Activated CD4-positive, alpha-beta T cell treated with anti-CD3 and anti-CD28 coated beads, Interleukin-2, amount 10 ng/mL, durations not matched to agents 7 days and 5 days (primary cell): ENCODE measurements at regions not wholly inside any gene's neighbourhood (a gene's known extent, or its start where the extent isn't known, plus 50 kb on each side); places are given as distances from the start of the nearest gene placed in this dataset.
A peak's percentile ranks its signal among the peaks of the same experiment; 100 is the strongest.

Experiments used
- CTCF ChIA-PET: fragments of 350-600 bp; sonication (Branson Sonifier 250); formaldehyde crosslinking; loops from one replicate; lab custom pipeline; 2021; ENCODE audit warnings: antibody characterized with exemption; lab: Charles Lee
- POLR2A ChIA-PET: fragments of 350-600 bp; sonication (Branson Sonifier 250); formaldehyde crosslinking; loops from one replicate; lab custom pipeline; 2021; ENCODE audit warnings: antibody characterized with exemption; lab: Charles Lee
- DNase-seq: peaks from one replicate; pipeline ENCODE4 v3.0.0-alpha.2; 2020
- H3K27ac Mint-ChIP-seq: one replicate; pipeline ENCODE4 v1.8.0; 2021; ENCODE audit warnings: mild to moderate bottlenecking, moderate library complexity, mixed read lengths
- H3K27me3 Mint-ChIP-seq: one replicate; pipeline ENCODE4 v1.8.0; 2021; ENCODE audit warnings: mixed read lengths
- H3K36me3 Mint-ChIP-seq: one replicate; pipeline ENCODE4 v1.8.0; 2021; ENCODE audit warnings: low read depth, mixed read lengths
- H3K4me1 Mint-ChIP-seq: one replicate; pipeline ENCODE4 v1.8.0; 2021; ENCODE audit warnings: mixed read lengths
- H3K4me3 Mint-ChIP-seq: one replicate; pipeline ENCODE4 v1.8.0; 2021; ENCODE audit warnings: mild to moderate bottlenecking, moderate library complexity, mixed read lengths
- H3K9me3 Mint-ChIP-seq: one replicate; pipeline ENCODE4 v1.8.0; 2021; ENCODE audit warnings: mixed read lengths

DNA sequence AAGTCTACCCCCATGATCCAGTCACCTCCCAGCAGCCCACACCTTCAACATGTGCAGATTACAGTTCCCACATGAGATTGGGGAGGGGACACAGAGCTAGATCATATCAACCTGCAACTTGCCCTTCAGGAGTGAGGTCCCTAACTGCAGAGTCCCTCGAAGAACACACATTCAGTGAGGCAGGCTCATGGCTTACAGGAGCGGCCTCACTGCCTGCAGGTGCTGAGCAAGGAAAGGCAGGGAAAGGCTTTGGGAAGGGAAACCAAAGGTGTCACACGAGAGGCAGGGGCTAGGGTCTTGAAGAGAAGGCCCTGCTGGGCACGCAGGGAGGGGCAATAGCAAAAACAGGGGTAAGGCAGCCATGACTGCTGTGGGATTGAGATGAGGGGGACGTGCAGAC, 182.4 kb upstream of the CHRNA7 start:
- H3K9me3 Mint-ChIP-seq: no peaks in the 10 kb centered on the region
- no peak overlapping the region for H3K27ac Mint-ChIP-seq
- H3K4me3 Mint-ChIP-seq: no peak overlapping the region
- CTCF ChIA-PET: no interaction called here
- H3K27me3 Mint-ChIP-seq: no peaks in the 10 kb centered on the region
- no peaks in the 10 kb centered on the region for H3K36me3 Mint-ChIP-seq
- DNase-seq: no peak
- POLR2A ChIA-PET: no interaction called here
- H3K4me1 Mint-ChIP-seq: no peaks in the 10 kb centered on the region

DNA sequence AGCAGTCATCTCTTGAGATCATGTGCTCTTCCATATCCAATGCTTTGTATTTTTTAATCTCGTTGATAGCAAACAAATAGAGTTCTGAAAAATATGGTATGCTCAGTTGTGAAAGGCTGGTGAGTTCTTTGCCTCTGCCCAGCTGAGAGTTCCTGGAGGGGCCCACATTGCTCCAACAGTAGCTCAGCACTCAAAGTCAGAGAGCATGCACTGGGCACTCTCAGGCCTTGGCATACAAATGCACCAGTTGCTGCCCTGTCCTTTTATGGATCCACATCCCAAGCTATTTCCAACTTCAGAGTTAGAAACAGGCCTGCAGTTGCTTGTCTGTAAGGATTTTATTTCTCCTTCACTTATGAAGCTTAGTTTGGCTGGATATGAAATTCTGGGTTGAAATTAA, 181.7 kb upstream of the CHRNA7 start:
- Mint-ChIP-seq H3K4me1 (no peaks in the 10 kb centered on the region), H3K27ac (no peak overlapping the region), H3K36me3 (no peaks in the 10 kb centered on the region), H3K27me3 (no peaks in the 10 kb centered on the region), H3K4me3 (no peak overlapping the region), H3K9me3 (no peaks in the 10 kb centered on the region)
- CTCF ChIA-PET: no interaction called here
- POLR2A ChIA-PET: no interaction called here
- DNase-seq: no peak

GRCh38 chr15:31852933-31853799, 177.1 kb upstream of the CHRNA7 start:
- H3K27ac Mint-ChIP-seq: peak overlapping the region; percentile 6
- ChIA-PET CTCF (no interaction called here), POLR2A (no interaction called here)
- no peak overlapping the region for H3K4me3 Mint-ChIP-seq
- H3K9me3 Mint-ChIP-seq: no peaks in the 10 kb centered on the region
- H3K27me3 Mint-ChIP-seq: peaks cover 10% of the 10 kb centered on the region
- no peaks in the 10 kb centered on the region for H3K4me1 Mint-ChIP-seq
- no peaks in the 10 kb centered on the region for H3K36me3 Mint-ChIP-seq
- DNase-seq: no peak

GRCh38 chr15:31856581-31856980, 173.7 kb upstream of the CHRNA7 start:
- POLR2A ChIA-PET: no interaction called here
- Mint-ChIP-seq H3K4me3 (no peak overlapping the region), H3K36me3 (no peaks in the 10 kb centered on the region), H3K27ac (no peak overlapping the region), H3K27me3 (peaks cover 10% of the 10 kb centered on the region), H3K4me1 (no peaks in the 10 kb centered on the region), H3K9me3 (no peaks in the 10 kb centered on the region)
- no peak for DNase-seq
- CTCF ChIA-PET: no interaction called here

GRCh38 chr15:31857194-31857593, 173.1 kb upstream of the CHRNA7 start:
- Mint-ChIP-seq H3K27ac (no peak overlapping the region), H3K27me3 (peaks cover 10% of the 10 kb centered on the region), H3K4me3 (no peak overlapping the region), H3K36me3 (no peaks in the 10 kb centered on the region), H3K9me3 (no peaks in the 10 kb centered on the region), H3K4me1 (no peaks in the 10 kb centered on the region)
- no peak for DNase-seq
- POLR2A ChIA-PET: no interaction called here
- CTCF ChIA-PET: no interaction called here

GRCh38 chr15:31858026-31858425, 172.3 kb upstream of the CHRNA7 start:
- Mint-ChIP-seq H3K9me3 (no peaks in the 10 kb centered on the region), H3K4me3 (no peak overlapping the region), H3K4me1 (no peaks in the 10 kb centered on the region), H3K27ac (no peak overlapping the region), H3K36me3 (no peaks in the 10 kb centered on the region), H3K27me3 (peaks cover 10% of the 10 kb centered on the region)
- CTCF ChIA-PET: no interaction called here
- no peak for DNase-seq
- POLR2A ChIA-PET: no interaction called here

- Mint-ChIP-seq H3K4me1 (peaks cover 11% of the 10 kb centered on the region), H3K27me3 (peaks cover 33% of the 10 kb centered on the region), H3K9me3 (no peaks in the 10 kb centered on the region), H3K27ac (no peak overlapping the region), H3K36me3 (no peaks in the 10 kb centered on the region), H3K4me3 (no peak overlapping the region)
- POLR2A ChIA-PET: no interaction called here
- DNase-seq: no peak
- CTCF ChIA-PET: no interaction called here
These were observed 164.1 kb upstream of the CHRNA7 start for GRCh38 chr15:31866248-31866647.

DNA sequence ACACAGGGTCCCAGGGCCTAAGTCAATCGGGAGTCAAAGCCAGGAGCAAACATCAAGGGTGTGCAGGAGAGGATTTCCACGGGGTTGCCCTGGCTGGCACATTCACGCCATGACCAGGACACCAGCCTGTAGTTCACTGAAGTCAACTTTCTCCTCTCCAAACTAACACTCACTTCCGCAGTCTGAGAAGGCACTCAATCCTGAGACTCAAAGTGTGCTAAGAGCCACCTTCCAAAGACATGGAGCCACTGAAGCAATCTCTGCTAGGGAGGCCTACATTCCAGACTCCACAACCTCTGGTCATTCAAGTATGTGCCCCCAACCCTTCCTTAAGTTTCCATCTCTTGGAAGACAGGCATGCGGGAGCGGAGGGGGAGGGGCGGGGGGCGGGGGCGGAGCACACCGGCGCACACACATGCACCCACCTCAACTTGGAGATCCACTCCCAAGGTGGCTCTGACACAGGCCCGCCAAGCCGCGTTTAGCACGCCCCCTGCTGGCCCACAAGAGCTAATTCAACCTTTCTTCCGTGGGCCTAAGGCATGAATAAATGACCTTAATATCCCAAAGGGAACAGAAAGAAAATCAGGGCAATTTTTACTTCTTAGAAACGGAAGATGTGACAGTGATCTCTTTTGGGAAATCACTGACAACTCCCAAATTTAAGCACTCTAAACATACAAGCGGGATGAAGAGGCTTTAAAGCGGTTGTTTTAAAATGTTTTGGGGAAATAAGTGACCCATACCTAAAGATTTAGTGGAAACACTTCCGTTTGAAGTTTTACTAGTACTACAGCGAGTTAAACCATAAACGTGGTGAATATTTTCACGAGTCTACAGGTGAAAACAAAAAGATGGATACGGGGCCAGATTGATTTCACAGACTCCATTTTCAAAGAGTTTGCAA, 162.5 kb upstream of the CHRNA7 start:
- Mint-ChIP-seq H3K4me3 (no peak overlapping the region), H3K27ac (no peak overlapping the region), H3K27me3 (peaks cover 42% of the 10 kb centered on the region), H3K4me1 (peaks cover 11% of the 10 kb centered on the region), H3K9me3 (no peaks in the 10 kb centered on the region), H3K36me3 (no peaks in the 10 kb centered on the region)
- ChIA-PET CTCF (interaction anchor here (0.6 kb wide), 1 partner anchor 8 kb away, joined by 3 read pairs; no protein-coding TSS in a partner anchor), POLR2A (interaction anchor here (0.6 kb wide), 1 partner anchor 81 kb away, joined by 3 read pairs; no protein-coding TSS in a partner anchor)
- DNase-seq: peak; percentile 59

GRCh38 chr15:31869686-31870307, 160.5 kb upstream of the CHRNA7 start:
- ChIA-PET POLR2A (no interaction called here), CTCF (no interaction called here)
- Mint-ChIP-seq H3K27ac (peak overlapping the region; percentile 80), H3K4me3 (peak overlapping the region; percentile 72), H3K9me3 (no peaks in the 10 kb centered on the region), H3K27me3 (peaks cover 44% of the 10 kb centered on the region), H3K4me1 (peaks cover 11% of the 10 kb centered on the region), H3K36me3 (no peaks in the 10 kb centered on the region)
- no peak for DNase-seq

- peaks cover 44% of the 10 kb centered on the region for H3K27me3 Mint-ChIP-seq
- CTCF ChIA-PET: no interaction called here
- DNase-seq: peak; percentile 78
- H3K9me3 Mint-ChIP-seq: no peaks in the 10 kb centered on the region
- H3K27ac Mint-ChIP-seq: peak within 1 kb of the TSS; percentile 80
- POLR2A ChIA-PET: no interaction called here
- H3K36me3 Mint-ChIP-seq: no peaks in the 10 kb centered on the region
- peaks cover 11% of the 10 kb centered on the region for H3K4me1 Mint-ChIP-seq
- peak within 1 kb of the TSS; percentile 84 for H3K4me3 Mint-ChIP-seq
These were observed 159.8 kb upstream of the CHRNA7 start, which contains the start of gene OTUD7A for GRCh38 chr15:31870328-31871165. TSS of gene OTUD7A (minus strand) at chr15:31870673.

DNA sequence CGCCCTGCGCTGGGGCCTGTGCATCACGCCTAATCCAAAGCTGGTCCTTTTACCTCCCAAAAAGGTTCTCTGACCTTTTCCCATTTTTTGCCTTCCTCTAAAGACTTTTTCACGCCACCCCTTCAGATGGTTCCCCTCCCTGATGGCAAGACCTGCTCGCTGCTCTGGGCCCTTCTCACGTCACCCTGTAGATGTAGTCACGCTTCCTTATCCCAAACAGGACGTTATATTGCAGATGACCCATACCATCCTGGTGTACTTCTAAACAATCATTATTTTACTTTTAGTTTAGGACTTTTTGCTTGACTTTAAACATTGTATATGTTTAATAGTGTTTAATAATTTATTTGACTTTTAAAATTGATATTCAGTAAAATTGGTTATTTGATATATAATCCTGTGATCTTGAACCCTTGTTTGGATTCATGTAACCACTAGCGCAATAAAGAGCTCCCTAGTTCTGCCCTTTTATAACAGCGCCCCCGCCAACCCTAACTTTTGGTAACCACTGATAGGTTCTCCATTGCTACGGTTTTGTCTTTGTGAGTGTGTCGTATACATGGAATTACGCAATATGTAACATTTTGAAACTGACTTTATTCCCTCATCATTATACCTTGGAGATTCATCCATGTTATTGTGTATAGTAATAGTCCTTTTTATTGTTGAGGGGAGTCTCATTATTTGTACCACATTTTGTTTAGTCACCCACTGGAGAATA, 159.0 kb upstream of the CHRNA7 start:
- H3K4me1 Mint-ChIP-seq: peaks cover 11% of the 10 kb centered on the region
- H3K27ac Mint-ChIP-seq: peak overlapping the region; percentile 63
- H3K27me3 Mint-ChIP-seq: peaks cover 47% of the 10 kb centered on the region
- CTCF ChIA-PET: no interaction called here
- H3K4me3 Mint-ChIP-seq: peak overlapping the region; percentile 84
- no peaks in the 10 kb centered on the region for H3K9me3 Mint-ChIP-seq
- no peaks in the 10 kb centered on the region for H3K36me3 Mint-ChIP-seq
- DNase-seq: no peak
- POLR2A ChIA-PET: no interaction called here

DNA sequence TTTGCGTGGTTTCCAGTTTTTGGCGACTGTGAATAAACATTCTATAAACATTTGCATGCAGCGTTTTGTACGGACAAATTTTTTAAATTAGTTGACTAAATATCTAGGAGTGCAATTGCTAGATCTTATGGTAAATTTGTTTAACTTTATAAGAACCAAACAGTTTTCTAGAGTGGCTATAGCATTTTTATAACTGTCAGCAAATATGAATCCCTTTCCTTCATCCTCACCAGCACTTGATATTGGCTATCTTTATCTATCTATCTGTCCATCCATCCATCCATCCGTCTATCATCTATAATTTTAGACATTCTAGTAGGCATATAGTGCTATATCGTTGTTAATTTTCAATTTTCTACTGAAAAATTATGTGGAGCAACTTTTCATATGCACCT, 158.4 kb upstream of the CHRNA7 start:
- DNase-seq: no peak
- Mint-ChIP-seq H3K4me3 (no peak overlapping the region), H3K27ac (no peak overlapping the region), H3K9me3 (no peaks in the 10 kb centered on the region), H3K27me3 (peaks cover 50% of the 10 kb centered on the region), H3K36me3 (no peaks in the 10 kb centered on the region), H3K4me1 (peaks cover 11% of the 10 kb centered on the region)
- POLR2A ChIA-PET: no interaction called here
- CTCF ChIA-PET: no interaction called here
